T47D (cell line): ENCODE measurements at regions not wholly inside any gene's neighbourhood (a gene's known extent, or its start where the extent isn't known, plus 50 kb on each side); places are given as distances from the start of the nearest gene placed in this dataset.

Experiments
- DNase-seq, 2 experiments: peaks; one replicate each; pipeline versions ENCODE4 v3.0.0 to v3.0.0-alpha.2; 2011 to 2012; ENCODE audit warnings: low read depth in 1 of 2, low spot score in 1 of 2
- JUND ChIP-seq: IDR thresholded peaks from 2 replicates; pipeline ENCODE4 v1.6.1; 2012; ENCODE audit warnings: low read depth
- in situ Hi-C: cut with HindIII; loops from 2 replicates; pipeline ENCODE4 v1.10.0; 2016; ENCODE audit warnings: low sequenced_read_pairs, low pct_unique_long_range_greater_than_20kb

- no peak for TF ChIP-seq JUND
- no peak for DNase-seq
Observed at GRCh38 chr20:11807054-11808048, 110.3 kb upstream of the BTBD3 start.

GRCh38 chr20:11808841-11809240, 108.9 kb upstream of the BTBD3 start:
- no peak for DNase-seq
- in situ Hi-C loops = no loop called here
- no peak for TF ChIP-seq JUND

More at GRCh38 chr20:11807054-11808048, 110.3 kb upstream of the BTBD3 start:
- in situ Hi-C loops = no loop called here

GRCh38 chr20:11810311-11811083, 107.2 kb upstream of the BTBD3 start:
- no peak for DNase-seq
- TF ChIP-seq JUND = no peak
- in situ Hi-C loops = no loop called here

- no peak for DNase-seq
- TF ChIP-seq JUND = no peak
- in situ Hi-C loops = no loop called here
Observed at GRCh38 chr20:11813106-11813890, 104.4 kb upstream of the BTBD3 start.

GRCh38 chr20:11814267-11814666, 103.4 kb upstream of the BTBD3 start:
- DNase-seq = no peak
- in situ Hi-C loops = no loop called here
- TF ChIP-seq JUND = no peak

GRCh38 chr20:11820838-11821237, 96.9 kb upstream of the BTBD3 start:
- no peak for TF ChIP-seq JUND
- DNase-seq = no peak
- in situ Hi-C loops = no loop called here

- no peak for TF ChIP-seq JUND
- DNase-seq = no peak
- in situ Hi-C loops = no loop called here
Observed at GRCh38 chr20:11822540-11822794, 95.2 kb upstream of the BTBD3 start.

- in situ Hi-C loops = no loop called here
- TF ChIP-seq JUND = no peak
- DNase-seq = no peak
Observed at GRCh38 chr20:11826334-11826733, 91.4 kb upstream of the BTBD3 start.

- DNase-seq = no peak
- no peak for TF ChIP-seq JUND
- in situ Hi-C loops = no loop called here
Observed at GRCh38 chr20:11832397-11832796, 85.3 kb upstream of the BTBD3 start.

- TF ChIP-seq JUND = no peak
- DNase-seq = no peak
- in situ Hi-C loops = no loop called here
Observed at GRCh38 chr20:11832851-11833250, 84.8 kb upstream of the BTBD3 start.

GRCh38 chr20:11833825-11834224, 83.9 kb upstream of the BTBD3 start:
- TF ChIP-seq JUND = no peak
- in situ Hi-C loops = no loop called here
- no peak for DNase-seq

GRCh38 chr20:11838076-11838636, 79.5 kb upstream of the BTBD3 start:
- DNase-seq = peak in 1 of 2 experiments; percentile 20
- in situ Hi-C loops = no loop called here
- no peak for TF ChIP-seq JUND
